ENCODE measurements at regions not wholly inside any gene's neighbourhood (a gene's known extent, or its start where the extent isn't known, plus 50 kb on each side); places are given as distances from the start of the nearest gene placed in this dataset.

GRCh38 chr1:195763146-195763906, 844.9 kb downstream of the KCNT2 start:
- TF ChIP-seq POLR2AphosphoS5 (IDR thresholded peaks at IDR 0.05; ENCODE audit: low read depth, low read length) = no peak
- TF ChIP-seq POLR2A (IDR thresholded peaks at IDR 0.05; ENCODE audit: low read depth, low read length) = no peak
